ENCODE measurements at regions not wholly inside any gene's neighbourhood (a gene's known extent, or its start where the extent isn't known, plus 50 kb on each side); places are given as distances from the start of the nearest gene placed in this dataset.
A peak's percentile ranks its signal among the peaks of the same experiment; 100 is the strongest.

- H3K4me3 ChIP-seq (replicated peaks in 1 of 2; ENCODE audit: low read depth in 1 of 2, low read length in 2 of 2): no peak overlapping the region
- ATAC-seq (no peak), DNase-seq (ENCODE audit: low read depth, low spot score) (no peak)
- no peak overlapping the region for H3K9ac ChIP-seq (ENCODE audit: low read length)
- intact Hi-C loops (cut with micrococcal nuclease): no loop called here
- H3K36me3 ChIP-seq (ENCODE audit: control insufficient read depth in 1 of 2, insufficient read depth in 2 of 2, low read length in 2 of 2): no peaks in the 10 kb centered on the region
- H3K27ac ChIP-seq (ENCODE audit: low read depth, low read length): no peak overlapping the region
- no TSS peak for BruUV-seq (replicated peaks)
- H3K79me2 ChIP-seq (ENCODE audit: insufficient read depth, low read length): no peaks in the 10 kb centered on the region
- no peak overlapping the region for H3K4me2 ChIP-seq (ENCODE audit: low read length)
- H3K9me3 ChIP-seq (ENCODE audit: control insufficient read depth in 1 of 2, insufficient read depth in 1 of 2, low read depth in 1 of 2, low read length in 2 of 2): peaks cover 0 to 21% of the 10 kb centered on the region in 2 experiments; a peak in 2 of 4 replicates
- no peaks in the 10 kb centered on the region for H3K4me1 ChIP-seq (ENCODE audit: control insufficient read depth in 1 of 2, insufficient read depth in 2 of 2, low read length in 2 of 2)
- no peaks in the 10 kb centered on the region for H3K27me3 ChIP-seq (ENCODE audit: insufficient read depth, low read length)
- no peak overlapping the region for H2AFZ ChIP-seq (ENCODE audit: low read depth, low read length, poor library complexity, severe bottlenecking)
- no peaks in the 10 kb centered on the region for H4K20me1 ChIP-seq (ENCODE audit: insufficient read depth)
- ChIA-PET RAD21 (ENCODE audit: low non-redundant PET in 1 of 2, low total read pairs in 2 of 2, uncharacterized antibody in 2 of 2, unreplicated experiment in 2 of 2) (no interaction called here), POLR2A (no interaction called here), CTCF (no interaction called here)
- no peaks in the 10 kb centered on the region for H3K9me2 ChIP-seq (ENCODE audit: insufficient read depth)
- no peak for TF ChIP-seq SIN3A (IDR thresholded peaks at IDR 0.05; ENCODE audit: low read depth)
- TF ChIP-seq CTCF (IDR thresholded peaks at IDR 0.05 in 2 of 3, conservative IDR thresholded peaks at IDR 0.05 in 1 of 3; ENCODE audit: borderline replicate concordance in 1 of 3, insufficient read depth in 1 of 3, low read depth in 2 of 3, low read length in 2 of 3): 0 out of 6 replicates have a peak, but pooled peaks of 1 of the 3 experiments have one; percentile 9
- peak; percentile 7 for TF ChIP-seq TCF7L2 (IDR thresholded peaks at IDR 0.05; ENCODE audit: borderline replicate concordance, extremely low read depth, insufficient read depth, insufficient read length)
- TF ChIP-seq FOSL1 (IDR thresholded peaks at IDR 0.05; ENCODE audit: low read depth): no peak
These were observed 1435.2 kb upstream of the CADM2 start for GRCh38 chr3:83523470-83524073.

DNA sequence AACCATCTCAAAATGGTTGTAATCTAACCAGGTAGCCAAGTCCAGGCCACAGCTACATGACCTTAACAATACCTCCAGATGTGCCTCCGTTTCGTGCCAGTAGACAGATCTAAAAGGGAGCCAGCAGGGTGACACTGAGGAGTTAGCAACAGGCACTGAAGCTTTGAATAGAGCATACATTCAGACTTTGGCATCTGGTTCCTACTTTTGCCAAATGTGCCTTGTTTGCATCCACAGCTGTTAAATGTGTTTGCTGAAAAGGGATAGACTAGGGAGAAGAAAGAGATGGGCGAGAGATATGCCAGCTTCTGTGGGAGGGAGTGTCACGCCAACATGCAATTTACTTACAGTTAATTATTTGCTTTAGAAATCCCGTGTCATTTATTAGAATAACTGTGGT is 1433.9 kb upstream of the CADM2 start:
- H3K9ac ChIP-seq (ENCODE audit: low read length): no peak overlapping the region
- intact Hi-C loops (cut with micrococcal nuclease): no loop called here
- H3K36me3 ChIP-seq (ENCODE audit: control insufficient read depth in 1 of 2, insufficient read depth in 2 of 2, low read length in 2 of 2): no peaks in the 10 kb centered on the region
- no peak for TF ChIP-seq SIN3A (IDR thresholded peaks at IDR 0.05; ENCODE audit: low read depth)
- TF ChIP-seq, protein P1, sequence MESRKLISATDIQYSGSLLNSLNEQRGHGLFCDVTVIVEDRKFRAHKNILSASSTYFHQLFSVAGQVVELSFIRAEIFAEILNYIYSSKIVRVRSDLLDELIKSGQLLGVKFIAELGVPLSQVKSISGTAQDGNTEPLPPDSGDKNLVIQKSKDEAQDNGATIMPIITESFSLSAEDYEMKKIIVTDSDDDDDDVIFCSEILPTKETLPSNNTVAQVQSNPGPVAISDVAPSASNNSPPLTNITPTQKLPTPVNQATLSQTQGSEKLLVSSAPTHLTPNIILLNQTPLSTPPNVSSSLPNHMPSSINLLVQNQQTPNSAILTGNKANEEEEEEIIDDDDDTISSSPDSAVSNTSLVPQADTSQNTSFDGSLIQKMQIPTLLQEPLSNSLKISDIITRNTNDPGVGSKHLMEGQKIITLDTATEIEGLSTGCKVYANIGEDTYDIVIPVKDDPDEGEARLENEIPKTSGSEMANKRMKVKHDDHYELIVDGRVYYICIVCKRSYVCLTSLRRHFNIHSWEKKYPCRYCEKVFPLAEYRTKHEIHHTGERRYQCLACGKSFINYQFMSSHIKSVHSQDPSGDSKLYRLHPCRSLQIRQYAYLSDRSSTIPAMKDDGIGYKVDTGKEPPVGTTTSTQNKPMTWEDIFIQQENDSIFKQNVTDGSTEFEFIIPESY (IDR thresholded peaks at IDR 0.05; ENCODE audit: extremely low read depth, insufficient replicate concordance, low read length): no peak
- no peak for TF ChIP-seq SP1 (IDR thresholded peaks at IDR 0.05; ENCODE audit: low read depth)
- TF ChIP-seq JUND (IDR thresholded peaks at IDR 0.05): no peak
- no peak for TF ChIP-seq TCF7L2 (IDR thresholded peaks at IDR 0.05; ENCODE audit: borderline replicate concordance, extremely low read depth, insufficient read depth, insufficient read length)
- POLR2A ChIA-PET: no interaction called here
- ATAC-seq (no peak), DNase-seq (ENCODE audit: low read depth, low spot score) (no peak)
- H3K4me1 ChIP-seq (ENCODE audit: control insufficient read depth in 1 of 2, insufficient read depth in 2 of 2, low read length in 2 of 2): no peaks in the 10 kb centered on the region
- H3K9me3 ChIP-seq (ENCODE audit: control insufficient read depth in 1 of 2, insufficient read depth in 1 of 2, low read depth in 1 of 2, low read length in 2 of 2): peaks cover 0 to 21% of the 10 kb centered on the region in 2 experiments; a peak in 2 of 4 replicates
- no TSS peak for BruUV-seq (replicated peaks)
- RAD21 ChIA-PET (ENCODE audit: low non-redundant PET in 1 of 2, low total read pairs in 2 of 2, uncharacterized antibody in 2 of 2, unreplicated experiment in 2 of 2): no interaction called here
- no peak overlapping the region for H3K4me3 ChIP-seq (replicated peaks in 1 of 2; ENCODE audit: low read depth in 1 of 2, low read length in 2 of 2)
- H2AFZ ChIP-seq (ENCODE audit: low read depth, low read length, poor library complexity, severe bottlenecking): no peak overlapping the region
- no peaks in the 10 kb centered on the region for H3K27me3 ChIP-seq (ENCODE audit: insufficient read depth, low read length)
- H3K27ac ChIP-seq (ENCODE audit: low read depth, low read length): no peak overlapping the region
- no peaks in the 10 kb centered on the region for H3K79me2 ChIP-seq (ENCODE audit: insufficient read depth, low read length)
- no peaks in the 10 kb centered on the region for H3K9me2 ChIP-seq (ENCODE audit: insufficient read depth)
- CTCF ChIA-PET: no interaction called here
- H3K4me2 ChIP-seq (ENCODE audit: low read length): no peak overlapping the region
- H4K20me1 ChIP-seq (ENCODE audit: insufficient read depth): no peaks in the 10 kb centered on the region
